ENCODE measurements at regions not wholly inside any gene's neighbourhood (a gene's known extent, or its start where the extent isn't known, plus 50 kb on each side); places are given as distances from the start of the nearest gene placed in this dataset.

- no peak for TF ChIP-seq CTCF (IDR thresholded peaks at IDR 0.05)
- TF ChIP-seq EP300 (IDR thresholded peaks at IDR 0.05): no peak
Measured at GRCh38 chr2:48131539-48132270, 182.8 kb upstream of the FOXN2 start.

Data from ovary (tissue), 3 donors.